ENCODE measurements at regions not wholly inside any gene's neighbourhood (a gene's known extent, or its start where the extent isn't known, plus 50 kb on each side); places are given as distances from the start of the nearest gene placed in this dataset.

DNA sequence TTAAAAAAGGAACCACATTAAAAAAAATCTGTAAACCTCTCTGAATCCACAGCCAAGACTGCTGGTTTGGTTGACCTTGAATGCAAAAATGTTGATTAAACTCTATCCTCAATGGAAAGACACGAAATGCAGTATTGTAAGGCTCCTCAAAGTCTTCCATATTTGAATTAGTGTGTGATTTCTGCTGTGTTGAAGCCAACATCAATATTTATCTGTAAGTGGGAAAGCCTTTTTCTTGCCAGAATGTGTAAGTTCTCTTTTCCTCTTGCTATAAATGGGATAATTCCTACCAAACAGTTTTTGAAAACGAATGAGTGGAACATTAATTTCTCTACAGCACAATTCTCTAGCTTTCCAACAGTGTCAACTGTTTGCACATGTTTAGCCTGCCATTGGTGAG, 422.1 kb upstream of the TNC start:
- TF ChIP-seq, protein P1, sequence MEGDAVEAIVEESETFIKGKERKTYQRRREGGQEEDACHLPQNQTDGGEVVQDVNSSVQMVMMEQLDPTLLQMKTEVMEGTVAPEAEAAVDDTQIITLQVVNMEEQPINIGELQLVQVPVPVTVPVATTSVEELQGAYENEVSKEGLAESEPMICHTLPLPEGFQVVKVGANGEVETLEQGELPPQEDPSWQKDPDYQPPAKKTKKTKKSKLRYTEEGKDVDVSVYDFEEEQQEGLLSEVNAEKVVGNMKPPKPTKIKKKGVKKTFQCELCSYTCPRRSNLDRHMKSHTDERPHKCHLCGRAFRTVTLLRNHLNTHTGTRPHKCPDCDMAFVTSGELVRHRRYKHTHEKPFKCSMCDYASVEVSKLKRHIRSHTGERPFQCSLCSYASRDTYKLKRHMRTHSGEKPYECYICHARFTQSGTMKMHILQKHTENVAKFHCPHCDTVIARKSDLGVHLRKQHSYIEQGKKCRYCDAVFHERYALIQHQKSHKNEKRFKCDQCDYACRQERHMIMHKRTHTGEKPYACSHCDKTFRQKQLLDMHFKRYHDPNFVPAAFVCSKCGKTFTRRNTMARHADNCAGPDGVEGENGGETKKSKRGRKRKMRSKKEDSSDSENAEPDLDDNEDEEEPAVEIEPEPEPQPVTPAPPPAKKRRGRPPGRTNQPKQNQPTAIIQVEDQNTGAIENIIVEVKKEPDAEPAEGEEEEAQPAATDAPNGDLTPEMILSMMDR (IDR thresholded peaks at IDR 0.05; ENCODE audit: insufficient read depth, low read length, poor library complexity, severe bottlenecking), result no peak
- no peak for TF ChIP-seq EZH2phosphoT487 (conservative IDR thresholded peaks at IDR 0.05; ENCODE audit: low read length)
